Uterus (tissue), 2 donors: ENCODE measurements at regions not wholly inside any gene's neighbourhood (a gene's known extent, or its start where the extent isn't known, plus 50 kb on each side); places are given as distances from the start of the nearest gene placed in this dataset.

Source experiments
- CTCF ChIP-seq, 4 experiments: fragments of 200-600 bp in 2 of 4; fragments of 450-650 bp in 2 of 4; sonication (generic) in 2 of 4; IDR thresholded peaks; one replicate each; pipeline ENCODE4 v1.5.1; 2016 to 2019; ENCODE audit warnings: antibody characterized with exemption in 4 of 4, mild to moderate bottlenecking in 2 of 4, moderate library complexity in 1 of 4
- POLR2A ChIP-seq, 2 donors: fragments of 450-650 bp; IDR thresholded peaks; one replicate each; pipeline ENCODE4 v1.6.1; 2016; ENCODE audit warnings: antibody characterized with exemption in 2 of 2, mild to moderate bottlenecking in 1 of 2, moderate library complexity in 1 of 2

- TF ChIP-seq CTCF (IDR thresholded peaks at IDR 0.05) (no peak), POLR2A (IDR thresholded peaks at IDR 0.05) (no peak)
These were observed 129.3 kb upstream of the PGRMC2 start for GRCh38 chr4:128416921-128417320.
